A549 (cell line): ENCODE measurements at regions not wholly inside any gene's neighbourhood (a gene's known extent, or its start where the extent isn't known, plus 50 kb on each side); places are given as distances from the start of the nearest gene placed in this dataset.

ENCODE experiments used
- ATAC-seq, 2 experiments: fragments of 200-7000 bp in 1 of 2; fragments of >200 bp in 1 of 2; cut with Nextera tagmentation in 1 of 2; cut with Tn5 transposase in 1 of 2; 3 replicates each; pipeline versions ENCODE4 v1.8.0 to v1.9.1; 2018 to 2020; ENCODE audit warnings: mild to moderate bottlenecking in 1 of 2, moderate library complexity in 1 of 2
- CTCF ChIA-PET: fragments of 300-600 bp; sonication (Branson Sonifier 250); formaldehyde crosslinking; extraction: SDS; loops from one replicate; lab custom pipeline; 2021; ENCODE audit warnings: antibody characterized with exemption, inconsistent platforms; lab: Yijun Ruan, JAX
- POLR2A ChIA-PET: fragments of 350-600 bp; formaldehyde crosslinking; extraction: SDS; loops from one replicate; lab custom pipeline; 2021; ENCODE audit warnings: antibody characterized with exemption, inconsistent platforms; lab: Yijun Ruan, JAX
- DNase-seq, 2 experiments: peaks; one replicate each; pipeline versions ENCODE4 v3.0.0 to v3.0.0-alpha.2; 2011 to 2016; ENCODE audit warnings: low read depth in 1 of 2, low spot score in 1 of 2
- FAIRE-seq: peaks from 2 replicates; lab custom pipeline; 2011; peaks lifted over from hg19 to GRCh38; lab: Jason Lieb, UNC
- H3K27ac ChIP-seq, 2 experiments: fragments of >200 bp; sonication (Bioruptor Twin); formaldehyde crosslinking; 3 replicates each; pipeline ENCODE4 v1.5.1; 2016 to 2017
- H3K4me1 ChIP-seq: fragments of >200 bp; sonication (Bioruptor Twin); formaldehyde crosslinking; 3 replicates; pipeline ENCODE4 v1.6.1; 2016
- H3K4me2 ChIP-seq: fragments of >200 bp; sonication (Bioruptor Twin); formaldehyde crosslinking; 3 replicates; pipeline ENCODE4 v1.6.1; 2016
- H3K4me3 ChIP-seq: fragments of >200 bp; sonication (Bioruptor Twin); formaldehyde crosslinking; 3 replicates; pipeline ENCODE4 v1.5.1; 2016
- H3K9me3 ChIP-seq: fragments of >200 bp; sonication (Bioruptor Twin); formaldehyde crosslinking; 3 replicates; pipeline ENCODE4 v1.6.1; 2016
- BCL3 ChIP-seq: fragments of >200 bp; sonication (Bioruptor Twin); formaldehyde crosslinking; IDR thresholded peaks from 3 replicates; pipeline ENCODE4 v1.6.1; 2016
- CBX2 ChIP-seq: fragments of 200-600 bp; sonication (generic); IDR thresholded peaks from 2 replicates; pipeline ENCODE4 v1.6.1; 2016; ENCODE audit warnings: low read depth, mild to moderate bottlenecking, borderline replicate concordance
- CBX8 ChIP-seq: fragments of 200-600 bp; sonication (generic); IDR thresholded peaks from 2 replicates; pipeline ENCODE4 v1.6.1; 2016
- CEBPB ChIP-seq, 2 experiments: fragments of >200 bp in 1 of 2; sonication (Bioruptor Twin) in 1 of 2; formaldehyde crosslinking in 1 of 2; IDR thresholded peaks; 2 replicates each; pipeline ENCODE4 v1.6.1; 2012 to 2016
- CHD4 ChIP-seq: fragments of 200-600 bp; sonication (generic); IDR thresholded peaks from 2 replicates; pipeline ENCODE4 v1.6.1; 2016; ENCODE audit warnings: antibody characterized with exemption, mild to moderate bottlenecking, borderline replicate concordance
- E2F6 ChIP-seq: IDR thresholded peaks from 2 replicates; pipeline ENCODE4 v1.6.1; 2012; ENCODE audit warnings: low read depth, borderline replicate concordance
- EHMT2 ChIP-seq: fragments of 200-600 bp; sonication (generic); IDR thresholded peaks from 2 replicates; pipeline ENCODE4 v1.6.1; 2016; ENCODE audit warnings: antibody characterized with exemption, low read depth, mild to moderate bottlenecking, moderate library complexity
- FOSL2 ChIP-seq, 2 experiments: fragments of 450-650 bp in 1 of 2; fragments of >200 bp in 1 of 2; sonication (Bioruptor Twin) in 1 of 2; formaldehyde crosslinking; IDR thresholded peaks; 2 replicates each; pipeline versions ENCODE4 v1.5.0 to v1.6.1; 2016 to 2020; ENCODE audit warnings: mild to moderate bottlenecking in 1 of 2, moderate library complexity in 1 of 2
- GATA3 ChIP-seq: IDR thresholded peaks from 2 replicates; pipeline ENCODE4 v1.6.1; 2012; ENCODE audit warnings: borderline replicate concordance
- HDAC2 ChIP-seq: fragments of 200-600 bp; sonication (generic); IDR thresholded peaks from 2 replicates; pipeline ENCODE4 v1.6.1; 2016
- HES2 ChIP-seq: fragments of >200 bp; sonication (Bioruptor Twin); formaldehyde crosslinking; IDR thresholded peaks from 2 replicates; pipeline ENCODE4 v1.6.1; 2016
- HOXB13 ChIP-seq: fragments of 250-450 bp; sonication (Bioruptor Pico); IDR thresholded peaks from 2 replicates; pipeline ENCODE4 v1.5.0; 2020; ENCODE audit warnings: low read depth, mild to moderate bottlenecking, moderate library complexity
- JUN ChIP-seq, 2 experiments: fragments of >200 bp; sonication (Bioruptor Twin); formaldehyde crosslinking; IDR thresholded peaks; 2 replicates in 1 of 2; 3 replicates in 1 of 2; pipeline ENCODE4 v1.6.1; 2016 to 2017
- JUNB ChIP-seq: fragments of >200 bp; sonication (Bioruptor Twin); formaldehyde crosslinking; IDR thresholded peaks from 2 replicates; pipeline ENCODE4 v1.6.1; 2016
- MYC ChIP-seq: IDR thresholded peaks from 2 replicates; pipeline ENCODE4 v1.6.1; 2012; ENCODE audit warnings: mild to moderate bottlenecking, inconsistent platforms, low read length, improper control_type of control experiment, borderline replicate concordance
- PBX3 ChIP-seq: IDR thresholded peaks from 2 replicates; pipeline ENCODE4 v1.6.1; 2012
- PHF8 ChIP-seq: fragments of 200-600 bp; sonication (generic); IDR thresholded peaks from 2 replicates; pipeline ENCODE4 v1.6.1; 2016; ENCODE audit warnings: low read depth, mild to moderate bottlenecking, antibody characterized with exemption, moderate library complexity, borderline replicate concordance
- POLR2AphosphoS2 ChIP-seq: conservative IDR thresholded peaks from 2 replicates; pipeline ENCODE4 v1.6.1; 2012; ENCODE audit warnings: low read length, improper control_type of control experiment, inconsistent platforms
- RAD21 ChIP-seq, 2 experiments: fragments of >200 bp in 1 of 2; sonication (Bioruptor Twin) in 1 of 2; formaldehyde crosslinking in 1 of 2; IDR thresholded peaks in 1 of 2; conservative IDR thresholded peaks in 1 of 2; 2 replicates in 1 of 2; 3 replicates in 1 of 2; pipeline ENCODE4 v1.6.1; 2012 to 2018; ENCODE audit warnings: inconsistent platforms in 1 of 2
- RARB ChIP-seq: fragments of 250-450 bp; sonication (Bioruptor Pico); IDR thresholded peaks from 2 replicates; pipeline ENCODE4 v1.8.0; 2021; ENCODE audit warnings: mild to moderate bottlenecking, moderate library complexity
- TFCP2L1 ChIP-seq: fragments of 250-450 bp; sonication (Bioruptor Pico); IDR thresholded peaks from 2 replicates; pipeline ENCODE4 v1.5.0; 2021; ENCODE audit warnings: mild to moderate bottlenecking
- TP53 ChIP-seq: fragments of 250-450 bp; sonication (Bioruptor Pico); IDR thresholded peaks from 2 replicates; pipeline ENCODE4 v1.5.0; 2021; ENCODE audit warnings: mild to moderate bottlenecking, moderate library complexity
- ZNF302 ChIP-seq: fragments of 250-450 bp; sonication (Bioruptor Pico); IDR thresholded peaks from 2 replicates; pipeline ENCODE4 v1.9.0; 2021; ENCODE audit warnings: inconsistent platforms, mild to moderate bottlenecking, moderate library complexity
- WGBS: methylation state at CpG from one replicate; pipeline ENCODE4 v1.1.6; 2017; ENCODE audit errors: missing lambda C conversion rate; 5-methylcytosine and 5-hydroxymethylcytosine counted together
- TF ChIP-seq, protein P1 (sequence below): fragments of 250-450 bp; sonication (Bioruptor Pico); IDR thresholded peaks from 2 replicates; pipeline ENCODE4 v1.5.0; 2020; ENCODE audit warnings: low read depth, mild to moderate bottlenecking, moderate library complexity
- TF ChIP-seq, protein P2 (sequence below): fragments of 200-600 bp; sonication (generic); IDR thresholded peaks from 2 replicates; pipeline ENCODE4 v1.6.1; 2016; ENCODE audit warnings: antibody characterized with exemption, mild to moderate bottlenecking, moderate library complexity
- TF ChIP-seq, protein P3 (sequence below): IDR thresholded peaks from 2 replicates; pipeline ENCODE4 v1.6.1; 2012

GRCh38 chr22:27242474-27242873, 559.1 kb downstream of the MN1 start:
- Histone ChIP-seq H3K4me3 (no peak overlapping the region), H3K9me3 (peaks cover 10% of the 10 kb centered on the region), H3K4me2 (peak overlapping the region; percentile 64), H3K27ac (peak overlapping the region; percentile 93 to 99), H3K4me1 (peaks cover 63% of the 10 kb centered on the region)
- TF ChIP-seq CBX2, result no peak
- no peak for TF ChIP-seq ZNF302 (CRISPR knock-in tag)
- no peak for TF ChIP-seq EHMT2
- no peak for TF ChIP-seq CHD4
- no peak for TF ChIP-seq MYC
- TF ChIP-seq TP53 (CRISPR knock-in tag), result no peak
- no peak for TF ChIP-seq CBX8
- no peak for TF ChIP-seq HDAC2
- no peak for TF ChIP-seq HES2
- DNase-seq (no peak), FAIRE-seq (no peak), ATAC-seq (no peak; a peak in 1 of 6 replicates)
- POLR2A ChIA-PET, result interaction anchor here (0.7 to 1.1 kb wide), 3 partner anchors 24 to 559 kb away, joined by 3 to 4 read pairs (median 3); partner anchors contain the start of gene MN1
- CTCF ChIA-PET, result interaction anchor here (0.9 to 1.5 kb wide), 5 partner anchors 9 to 562 kb away, joined by 3 to 5 read pairs (median 3); no protein-coding TSS in a partner anchor
- 66% methylated on average over 6 of the region's 6 CpGs for WGBS

DNA sequence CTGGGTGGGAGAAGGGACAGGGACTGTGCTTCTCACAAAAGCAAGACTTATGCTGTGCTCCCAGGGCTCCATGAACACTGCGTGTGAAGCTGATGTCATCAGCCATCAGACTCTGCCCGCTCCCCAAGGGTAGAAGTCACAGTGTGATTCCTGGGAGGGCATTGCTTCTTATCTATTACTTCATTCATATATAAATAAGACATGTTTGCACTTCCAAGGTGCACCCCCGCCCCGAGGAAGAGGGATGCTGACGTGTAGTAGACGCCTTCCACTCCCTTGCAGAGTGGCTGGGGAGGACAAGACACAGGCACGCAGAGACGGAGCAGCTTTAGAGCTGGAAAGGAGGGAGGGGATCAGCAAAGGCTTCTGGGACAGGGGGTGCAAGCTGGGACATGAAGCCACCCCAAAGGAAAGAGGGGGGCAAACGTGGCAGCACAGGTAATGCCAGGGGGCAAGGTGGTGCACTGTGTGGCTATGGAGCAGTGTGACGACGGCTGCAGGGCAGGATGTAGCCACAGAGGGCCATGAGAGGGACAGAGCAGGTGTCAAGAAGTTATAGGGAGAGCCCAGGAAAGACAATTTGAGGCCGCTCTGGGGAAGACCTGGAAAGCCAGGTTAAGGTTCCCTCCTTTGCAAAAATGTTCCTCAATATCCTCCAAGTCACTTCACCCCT, 558.5 kb downstream of the MN1 start:
- whole genome bisulfite sequencing, result 12% methylated on average over 12 of the region's 12 CpGs
- Histone ChIP-seq H3K9me3 (peaks cover 10% of the 10 kb centered on the region), H3K4me3 (no peak overlapping the region), H3K4me2 (peak overlapping the region; percentile 64), H3K4me1 (peaks cover 63% of the 10 kb centered on the region), H3K27ac (peak overlapping the region; percentile 93 to 99)
- ChIA-PET CTCF (interaction anchor here (0.8 to 1.5 kb wide), 7 partner anchors 8 to 563 kb away, joined by 3 to 5 read pairs (median 3); no protein-coding TSS in a partner anchor), POLR2A (interaction anchor here (0.7 to 1.0 kb wide), 2 partner anchors 24 to 198 kb away, joined by 3 to 4 read pairs; no protein-coding TSS in a partner anchor)
- FAIRE-seq, result no peak
- DNase-seq, result peak; percentile 39 to 91
- peak; percentile 68 to 76 for ATAC-seq
- TF ChIP-seq E2F6 (peak; percentile 68), CEBPB (IDR thresholded peaks at IDR 0.05) (peak; percentile 66 to 82), CBX2 (no peak), GATA3 (peak; percentile 92), FOSL2 (IDR thresholded peaks at IDR 0.05) (0 out of 2 replicates have a peak, but pooled peaks have one; percentile 33), FOSL2 (CRISPR knock-in tag; IDR thresholded peaks at IDR 0.05) (peak; percentile 71), JUN (IDR thresholded peaks at IDR 0.05) (peak; percentile 54 to 77; a peak in 4 of 5 replicates), PHF8 (no peak), RAD21 (conservative IDR thresholded peaks at IDR 0.05 in 1 of 2, IDR thresholded peaks at IDR 0.05 in 1 of 2) (peak; percentile 13 to 52; a peak in 4 of 5 replicates), RARB (CRISPR knock-in tag) (no peak), BCL3 (peak; percentile 73; the same call in 1 of the 3 replicates), HOXB13 (CRISPR knock-in tag) (no peak), HES2 (0 out of 2 replicates have a peak, but pooled peaks have one; percentile 34), TFCP2L1 (CRISPR knock-in tag) (no peak), PBX3 (peak; percentile 48; the same call in 1 of the 2 replicates), POLR2AphosphoS2 (no peak), JUNB (peak; percentile 78)
- TF ChIP-seq, protein P1, sequence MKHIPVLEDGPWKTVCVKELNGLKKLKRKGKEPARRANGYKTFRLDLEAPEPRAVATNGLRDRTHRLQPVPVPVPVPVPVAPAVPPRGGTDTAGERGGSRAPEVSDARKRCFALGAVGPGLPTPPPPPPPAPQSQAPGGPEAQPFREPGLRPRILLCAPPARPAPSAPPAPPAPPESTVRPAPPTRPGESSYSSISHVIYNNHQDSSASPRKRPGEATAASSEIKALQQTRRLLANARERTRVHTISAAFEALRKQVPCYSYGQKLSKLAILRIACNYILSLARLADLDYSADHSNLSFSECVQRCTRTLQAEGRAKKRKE (CRISPR knock-in tag), result no peak
- TF ChIP-seq, protein P2, sequence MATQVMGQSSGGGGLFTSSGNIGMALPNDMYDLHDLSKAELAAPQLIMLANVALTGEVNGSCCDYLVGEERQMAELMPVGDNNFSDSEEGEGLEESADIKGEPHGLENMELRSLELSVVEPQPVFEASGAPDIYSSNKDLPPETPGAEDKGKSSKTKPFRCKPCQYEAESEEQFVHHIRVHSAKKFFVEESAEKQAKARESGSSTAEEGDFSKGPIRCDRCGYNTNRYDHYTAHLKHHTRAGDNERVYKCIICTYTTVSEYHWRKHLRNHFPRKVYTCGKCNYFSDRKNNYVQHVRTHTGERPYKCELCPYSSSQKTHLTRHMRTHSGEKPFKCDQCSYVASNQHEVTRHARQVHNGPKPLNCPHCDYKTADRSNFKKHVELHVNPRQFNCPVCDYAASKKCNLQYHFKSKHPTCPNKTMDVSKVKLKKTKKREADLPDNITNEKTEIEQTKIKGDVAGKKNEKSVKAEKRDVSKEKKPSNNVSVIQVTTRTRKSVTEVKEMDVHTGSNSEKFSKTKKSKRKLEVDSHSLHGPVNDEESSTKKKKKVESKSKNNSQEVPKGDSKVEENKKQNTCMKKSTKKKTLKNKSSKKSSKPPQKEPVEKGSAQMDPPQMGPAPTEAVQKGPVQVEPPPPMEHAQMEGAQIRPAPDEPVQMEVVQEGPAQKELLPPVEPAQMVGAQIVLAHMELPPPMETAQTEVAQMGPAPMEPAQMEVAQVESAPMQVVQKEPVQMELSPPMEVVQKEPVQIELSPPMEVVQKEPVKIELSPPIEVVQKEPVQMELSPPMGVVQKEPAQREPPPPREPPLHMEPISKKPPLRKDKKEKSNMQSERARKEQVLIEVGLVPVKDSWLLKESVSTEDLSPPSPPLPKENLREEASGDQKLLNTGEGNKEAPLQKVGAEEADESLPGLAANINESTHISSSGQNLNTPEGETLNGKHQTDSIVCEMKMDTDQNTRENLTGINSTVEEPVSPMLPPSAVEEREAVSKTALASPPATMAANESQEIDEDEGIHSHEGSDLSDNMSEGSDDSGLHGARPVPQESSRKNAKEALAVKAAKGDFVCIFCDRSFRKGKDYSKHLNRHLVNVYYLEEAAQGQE, result no peak
- TF ChIP-seq, protein P3, sequence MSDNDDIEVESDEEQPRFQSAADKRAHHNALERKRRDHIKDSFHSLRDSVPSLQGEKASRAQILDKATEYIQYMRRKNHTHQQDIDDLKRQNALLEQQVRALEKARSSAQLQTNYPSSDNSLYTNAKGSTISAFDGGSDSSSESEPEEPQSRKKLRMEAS, result peak; percentile 58
